ENCODE measurements at regions not wholly inside any gene's neighbourhood (a gene's known extent, or its start where the extent isn't known, plus 50 kb on each side); places are given as distances from the start of the nearest gene placed in this dataset.
"Not testable (repeated sequence)": the region's sequence is repeated elsewhere in the genome, so short reads cannot be mapped to it uniquely, and the experiment has no call there.

- DNase-seq = no peak
These were observed 407.1 kb upstream of the MGMT start for GRCh38 chr10:129059977-129060376.

- no peak for DNase-seq
These were observed 403.8 kb upstream of the MGMT start for GRCh38 chr10:129063212-129063611.

- no peak for DNase-seq
These were observed 403.2 kb upstream of the MGMT start for GRCh38 chr10:129063877-129064276.

- DNase-seq = not testable (repeated sequence)
These were observed 400.5 kb upstream of the MGMT start for GRCh38 chr10:129066529-129066928.

GRCh38 chr10:129071411-129071810 is 395.6 kb upstream of the MGMT start:
- DNase-seq = not testable (repeated sequence)

- DNase-seq = no peak
These were observed 392.1 kb upstream of the MGMT start for GRCh38 chr10:129074939-129075338.

- DNase-seq = no peak
These were observed 391.5 kb upstream of the MGMT start for GRCh38 chr10:129075508-129075907.

- no peak for DNase-seq
These were observed 391.1 kb upstream of the MGMT start for GRCh38 chr10:129075927-129076326.

GRCh38 chr10:129078346-129078745 is 388.7 kb upstream of the MGMT start:
- no peak for DNase-seq

- DNase-seq = no peak
These were observed 388.3 kb upstream of the MGMT start for GRCh38 chr10:129078746-129079145.

- no peak for DNase-seq
These were observed 387.3 kb upstream of the MGMT start for GRCh38 chr10:129079705-129080104.

- no peak for DNase-seq
These were observed 381.2 kb upstream of the MGMT start for GRCh38 chr10:129085811-129086210.

- DNase-seq = no peak
These were observed 377.7 kb upstream of the MGMT start for GRCh38 chr10:129089341-129089740.

GRCh38 chr10:129090165-129090564 is 376.9 kb upstream of the MGMT start:
- no peak for DNase-seq

GRCh38 chr10:129090618-129091366 is 376.2 kb upstream of the MGMT start:
- no peak for DNase-seq

- no peak for DNase-seq
These were observed 373.4 kb upstream of the MGMT start for GRCh38 chr10:129093641-129094040.

GRCh38 chr10:129094233-129094632 is 372.8 kb upstream of the MGMT start:
- no peak for DNase-seq

GRCh38 chr10:129094861-129095260 is 372.2 kb upstream of the MGMT start:
- DNase-seq = no peak

- DNase-seq = no peak
These were observed 371.4 kb upstream of the MGMT start for GRCh38 chr10:129095680-129096064.

GRCh38 chr10:129096065-129096984 is 370.7 kb upstream of the MGMT start:
- no peak for DNase-seq

GRCh38 chr10:129097776-129098330 is 369.2 kb upstream of the MGMT start:
- no peak for DNase-seq

- DNase-seq = no peak
These were observed 368.5 kb upstream of the MGMT start for GRCh38 chr10:129098517-129098916.

- DNase-seq = no peak
These were observed 367.6 kb upstream of the MGMT start for GRCh38 chr10:129099486-129099885.

- DNase-seq = no peak
These were observed 367.0 kb upstream of the MGMT start for GRCh38 chr10:129099992-129100391.

Data from activated CD4-positive, alpha-beta T cell treated with anti-CD3 and anti-CD28 coated beads, Interleukin-2, amount 50 U/mL, for 48 hours (primary cell).